HepG2 (cell line): ENCODE measurements at regions not wholly inside any gene's neighbourhood (a gene's known extent, or its start where the extent isn't known, plus 50 kb on each side); places are given as distances from the start of the nearest gene placed in this dataset.

Experiments used
- ATAC-seq: fragments of 200-7000 bp; cut with Tn5 transposase; 3 replicates; pipeline ENCODE4 v1.9.1; 2020; ENCODE audit warnings: mild to moderate bottlenecking, moderate library complexity
- BruUV-seq: library from RNA; stranded (reverse); fragments of 400-500 nt; replicated peaks from 2 replicates; lab custom pipeline; 2021; lab: Mats Ljungman, UMichigan
- CTCF ChIA-PET: fragments of 300-600 bp; formaldehyde crosslinking; extraction: SDS; loops from one replicate; lab custom pipeline; 2021; ENCODE audit warnings: low total read pairs, inconsistent platforms, low intra/inter-chr PET ratio; lab: Yijun Ruan, JAX
- POLR2A ChIA-PET: fragments of 350-600 bp; sonication (Branson Sonifier 250); formaldehyde crosslinking; loops from one replicate; lab custom pipeline; 2020; ENCODE audit warnings: antibody characterized with exemption, inconsistent platforms; lab: Yijun Ruan, JAX
- DNase-seq: peaks from one replicate; pipeline ENCODE4 v3.0.0-alpha.2; 2015; ENCODE audit warnings: low spot score
- FAIRE-seq: peaks from 3 replicates; lab custom pipeline; 2011; peaks lifted over from hg19 to GRCh38; lab: Jason Lieb, UNC
- H2AFZ ChIP-seq: one replicate; pipeline ENCODE4 v1.6.1; 2011; ENCODE audit warnings: low read length, inconsistent platforms
- H3K27ac ChIP-seq: fragments of 300-600 bp; 3 replicates; pipeline ENCODE4 v1.8.0; 2011; ENCODE audit warnings: mixed run types, mild to moderate bottlenecking, mixed read lengths, low read length, inconsistent platforms; ENCODE audit not compliant: insufficient read depth; ENCODE audit errors: extremely low read length
- H3K27me3 ChIP-seq, 2 experiments: fragments of 200-600 bp in 1 of 2; 2 replicates in 1 of 2; 3 replicates in 1 of 2; pipeline versions ENCODE4 v1.6.0 to v1.8.0; 2011; ENCODE audit warnings: low read length in 2 of 2, mild to moderate bottlenecking in 2 of 2, moderate library complexity in 2 of 2, inconsistent platforms in 1 of 2; ENCODE audit not compliant: insufficient read depth in 2 of 2, control insufficient read depth in 1 of 2
- H3K36me3 ChIP-seq, 2 experiments: fragments of 200-600 bp in 1 of 2; replicated peaks in 1 of 2; 2 replicates in 1 of 2; 3 replicates in 1 of 2; pipeline versions ENCODE4 v1.5.1 to v1.8.0; 2011; ENCODE audit warnings: low read length in 2 of 2, inconsistent platforms in 1 of 2; ENCODE audit not compliant: insufficient read depth in 2 of 2, control insufficient read depth in 1 of 2
- H3K4me1 ChIP-seq: 2 replicates; pipeline ENCODE4 v1.5.1; 2012; ENCODE audit warnings: low read length, inconsistent platforms; ENCODE audit not compliant: insufficient read depth
- H3K4me2 ChIP-seq: 2 replicates; pipeline ENCODE4 v1.6.0; 2011; ENCODE audit warnings: low read depth, low read length, inconsistent platforms
- H3K4me3 ChIP-seq, 3 experiments: fragments of 200-600 bp in 1 of 3; sonication (generic), shearing (Covaris generic) in 1 of 3; replicated peaks in 1 of 3; 2 replicates each; pipeline ENCODE4 v1.5.1; 2011 to 2016; ENCODE audit warnings: low read length in 3 of 3, inconsistent platforms in 2 of 3, low read depth in 2 of 3, mild to moderate bottlenecking in 2 of 3, control low read depth in 1 of 3, mixed read lengths in 1 of 3; ENCODE audit not compliant: insufficient read depth in 1 of 3
- H3K79me2 ChIP-seq: one replicate; pipeline ENCODE4 v1.6.1; 2011; ENCODE audit warnings: low read length, inconsistent platforms; ENCODE audit not compliant: insufficient read depth
- H3K9ac ChIP-seq: 2 replicates; pipeline ENCODE4 v1.6.0; 2011; ENCODE audit warnings: mild to moderate bottlenecking, low read depth, low read length, inconsistent platforms; ENCODE audit not compliant: insufficient read depth
- H3K9me3 ChIP-seq: 2 replicates; pipeline ENCODE4 v1.5.1; 2012; ENCODE audit warnings: mild to moderate bottlenecking, low read length
- H4K20me1 ChIP-seq: 2 replicates; pipeline ENCODE4 v1.6.0; 2011; ENCODE audit warnings: inconsistent platforms, mild to moderate bottlenecking, low read length, moderate library complexity; ENCODE audit not compliant: insufficient read depth
- HMG20A ChIP-seq: IDR thresholded peaks from 2 replicates; pipeline ENCODE4 v1.6.1; 2016; ENCODE audit warnings: borderline replicate concordance
- NFKB2 ChIP-seq: sonication (generic); formaldehyde crosslinking; IDR thresholded peaks from 2 replicates; pipeline ENCODE4 v1.4.0; 2020; ENCODE audit warnings: missing genetic modification reagents, borderline replicate concordance
- XRCC5 ChIP-seq: fragments of 200-400 bp; formaldehyde crosslinking; optimal IDR thresholded peaks from 2 replicates; pipeline ENCODE3; 2017; ENCODE audit warnings: mild to moderate bottlenecking, low read length
- ZNF136 ChIP-seq: sonication (generic); formaldehyde crosslinking; IDR thresholded peaks from 2 replicates; pipeline ENCODE4 v1.8.1; 2022; ENCODE audit warnings: low read depth, mild to moderate bottlenecking, moderate library complexity, missing genetic modification reagents
- ZNF549 ChIP-seq: sonication (generic); formaldehyde crosslinking; IDR thresholded peaks from 2 replicates; pipeline ENCODE4 v1.5.0; 2020; ENCODE audit warnings: missing genetic modification reagents
- ZNF670 ChIP-seq: sonication (generic); formaldehyde crosslinking; IDR thresholded peaks from 2 replicates; pipeline ENCODE4 v1.8.0; 2022; ENCODE audit warnings: mild to moderate bottlenecking, missing genetic modification reagents, borderline replicate concordance
- ZNF879 ChIP-seq: sonication (generic); formaldehyde crosslinking; IDR thresholded peaks from 2 replicates; pipeline ENCODE4 v1.8.1; 2023; ENCODE audit warnings: missing genetic modification reagents
- WGBS: methylation state at CpG from one replicate; pipeline ENCODE4 v1.1.6; 2017; ENCODE audit warnings: low lambda C conversion rate; 5-methylcytosine and 5-hydroxymethylcytosine counted together
- in situ Hi-C: cut with HindIII; loops from 2 replicates; pipeline ENCODE4 v1.10.0; 2017; ENCODE audit warnings: low pct_unique_long_range_greater_than_20kb; ENCODE audit not compliant: extremely low pct_ligation_motif_present
- intact Hi-C: fragments of 100-400 bp; cut with micrococcal nuclease; formaldehyde crosslinking; loops from one replicate; pipeline ENCODE4 v1.10.0; 2022; ENCODE audit not compliant: unreplicated experiment

- Histone ChIP-seq H3K4me3 (no peak overlapping the region), H2AFZ (no peak overlapping the region), H3K9ac (no peak overlapping the region), H3K79me2 (no peaks in the 10 kb centered on the region), H3K4me2 (no peak overlapping the region), H3K36me3 (no peaks in the 10 kb centered on the region), H3K4me1 (no peaks in the 10 kb centered on the region), H3K27me3 (no peaks in the 10 kb centered on the region), H4K20me1 (no peaks in the 10 kb centered on the region), H3K9me3 (peaks cover 84% of the 10 kb centered on the region), H3K27ac (no peak overlapping the region)
- TF ChIP-seq HMG20A (CRISPR knock-in tag), result no peak
- BruUV-seq, result no TSS peak
- no peak for DNase-seq
- WGBS, result 11% methylated on average over 1 of the region's 1 CpG
- intact Hi-C loops, result no loop called here
- in situ Hi-C loops, result no loop called here
- no peak for FAIRE-seq
- no peak for ATAC-seq
- ChIA-PET CTCF (no interaction called here), POLR2A (no interaction called here)
Observed at GRCh38 chr1:82401116-82401515, 600.4 kb downstream of the ADGRL2 start.

GRCh38 chr1:82400521-82400920, 599.8 kb downstream of the ADGRL2 start:
- Histone ChIP-seq H3K79me2 (no peaks in the 10 kb centered on the region), H2AFZ (no peak overlapping the region), H3K27ac (no peak overlapping the region), H3K9ac (no peak overlapping the region), H3K36me3 (no peaks in the 10 kb centered on the region), H3K9me3 (peaks cover 85% of the 10 kb centered on the region), H3K4me3 (no peak overlapping the region), H4K20me1 (no peaks in the 10 kb centered on the region), H3K4me2 (no peak overlapping the region), H3K4me1 (no peaks in the 10 kb centered on the region), H3K27me3 (no peaks in the 10 kb centered on the region)
- CTCF ChIA-PET, result no interaction called here
- DNase-seq (no peak), ATAC-seq (no peak), FAIRE-seq (no peak)
- in situ Hi-C loops, result no loop called here
- TF ChIP-seq XRCC5, result no peak
- no peak for TF ChIP-seq ZNF136 (CRISPR knock-in tag)
- no peak for TF ChIP-seq NFKB2 (CRISPR knock-in tag)
- TF ChIP-seq ZNF670 (CRISPR knock-in tag), result no peak
- TF ChIP-seq ZNF549 (CRISPR knock-in tag), result no peak
- no peak for TF ChIP-seq ZNF879 (CRISPR knock-in tag)
- intact Hi-C loops, result no loop called here
- 0% methylated on average over 4 of the region's 4 CpGs for WGBS
- no TSS peak for BruUV-seq
- POLR2A ChIA-PET, result no interaction called here
